MCF 10A (cell line): ENCODE measurements at regions not wholly inside any gene's neighbourhood (a gene's known extent, or its start where the extent isn't known, plus 50 kb on each side); places are given as distances from the start of the nearest gene placed in this dataset.
A peak's percentile ranks its signal among the peaks of the same experiment; 100 is the strongest.

Source experiments
- BruUV-seq: library from RNA; stranded (reverse); fragments of 400-500 nt; replicated peaks from 2 replicates; lab custom pipeline; 2021; lab: Mats Ljungman, UMichigan
- CTCF ChIA-PET: fragments of 300-600 bp; sonication (Branson Sonifier 250); formaldehyde crosslinking; extraction: SDS; loops from one replicate; lab custom pipeline; 2021; ENCODE audit warnings: antibody characterized with exemption, inconsistent platforms; lab: Yijun Ruan, JAX
- POLR2A ChIA-PET: fragments of 300-600, 350-650 bp; sonication (Branson Sonifier 250); formaldehyde crosslinking; extraction: SDS; loops from one replicate; lab custom pipeline; 2020; ENCODE audit warnings: antibody characterized with exemption, inconsistent platforms; lab: Yijun Ruan, JAX
- DNase-seq: peaks from one replicate; pipeline ENCODE4 v3.0.0-alpha.2; 2018; ENCODE audit not compliant: unreplicated experiment
- H3K27ac Mint-ChIP-seq: one replicate; pipeline ENCODE4 v1.8.0; 2022; ENCODE audit warnings: mild to moderate bottlenecking, low read depth, mixed read lengths; ENCODE audit not compliant: unreplicated experiment
- H3K27me3 Mint-ChIP-seq: one replicate; pipeline ENCODE4 v1.8.0; 2022; ENCODE audit warnings: mixed read lengths; ENCODE audit not compliant: insufficient read depth, unreplicated experiment
- H3K36me3 Mint-ChIP-seq: one replicate; pipeline ENCODE4 v1.8.0; 2022; ENCODE audit warnings: mild to moderate bottlenecking, moderate library complexity, mixed read lengths; ENCODE audit not compliant: insufficient read depth, unreplicated experiment
- H3K4me1 Mint-ChIP-seq: one replicate; pipeline ENCODE4 v1.8.0; 2022; ENCODE audit warnings: mixed read lengths; ENCODE audit not compliant: insufficient read depth, unreplicated experiment
- H3K4me3 Mint-ChIP-seq: one replicate; pipeline ENCODE4 v1.8.0; 2022; ENCODE audit warnings: mild to moderate bottlenecking, moderate library complexity, mixed read lengths; ENCODE audit not compliant: unreplicated experiment
- H3K9me3 Mint-ChIP-seq: one replicate; pipeline ENCODE4 v1.8.0; 2022; ENCODE audit warnings: mixed read lengths; ENCODE audit not compliant: unreplicated experiment
- CTCF ChIP-seq: fragments of 200-600 bp; IDR thresholded peaks from one replicate; pipeline ENCODE4 v1.8.0; 2022; ENCODE audit warnings: antibody characterized with exemption, mild to moderate bottlenecking; ENCODE audit not compliant: unreplicated experiment
- intact Hi-C: fragments of 100-400 bp; cut with micrococcal nuclease; formaldehyde crosslinking; loops from 2 replicates; pipeline ENCODE4 v1.14.1; 2022

- POLR2A ChIA-PET, result no interaction called here
- Mint-ChIP-seq H3K27me3 (no peaks in the 10 kb centered on the region), H3K4me1 (no peaks in the 10 kb centered on the region), H3K36me3 (no peaks in the 10 kb centered on the region), H3K4me3 (no peak overlapping the region), H3K27ac (no peak overlapping the region), H3K9me3 (no peaks in the 10 kb centered on the region)
- no peak for DNase-seq
- intact Hi-C loops, result no loop called here
- TF ChIP-seq CTCF, result no peak
- CTCF ChIA-PET, result no interaction called here
- BruUV-seq, result no TSS peak
Observed at GRCh38 chr1:118692143-118692542, 296.0 kb downstream of the TBX15 start.

- TF ChIP-seq CTCF, result no peak
- CTCF ChIA-PET, result no interaction called here
- H3K4me3 Mint-ChIP-seq, result no peak overlapping the region
Observed at GRCh38 chr1:118688891-118689290, 299.3 kb downstream of the TBX15 start.

GRCh38 chr1:118661769-118662320, 326.3 kb downstream of the TBX15 start:
- no peak for DNase-seq
- ChIA-PET POLR2A (interaction anchor here (0.9 kb wide), 1 partner anchor 13 kb away, joined by 4 read pairs; no protein-coding TSS in a partner anchor), CTCF (no interaction called here)
- no peaks in the 10 kb centered on the region for H3K27me3 Mint-ChIP-seq
- peaks cover 6% of the 10 kb centered on the region for H3K9me3 Mint-ChIP-seq
- no peak overlapping the region for H3K27ac Mint-ChIP-seq
- no TSS peak for BruUV-seq
- H3K4me3 Mint-ChIP-seq, result no peak overlapping the region
- intact Hi-C loops, result no loop called here
- peaks cover 9% of the 10 kb centered on the region for H3K4me1 Mint-ChIP-seq
- H3K36me3 Mint-ChIP-seq, result peaks cover 6% of the 10 kb centered on the region
- TF ChIP-seq CTCF, result no peak

More at GRCh38 chr1:118688891-118689290, 299.3 kb downstream of the TBX15 start:
- peak; percentile 14 for DNase-seq
- BruUV-seq, result no TSS peak
- H3K27ac Mint-ChIP-seq, result peak overlapping the region; percentile 32
- no peaks in the 10 kb centered on the region for H3K9me3 Mint-ChIP-seq
- intact Hi-C loops, result no loop called here
- no peaks in the 10 kb centered on the region for H3K27me3 Mint-ChIP-seq
- no peaks in the 10 kb centered on the region for H3K4me1 Mint-ChIP-seq
- no peaks in the 10 kb centered on the region for H3K36me3 Mint-ChIP-seq
- POLR2A ChIA-PET, result no interaction called here

- H3K4me1 Mint-ChIP-seq, result peaks cover 9% of the 10 kb centered on the region
- no peak for TF ChIP-seq CTCF
- POLR2A ChIA-PET, result no interaction called here
- CTCF ChIA-PET, result no interaction called here
- peaks cover 6% of the 10 kb centered on the region for H3K9me3 Mint-ChIP-seq
- H3K27ac Mint-ChIP-seq, result no peak overlapping the region
- DNase-seq, result no peak
- no TSS peak for BruUV-seq
- peaks cover 6% of the 10 kb centered on the region for H3K36me3 Mint-ChIP-seq
- intact Hi-C loops, result no loop called here
- no peak overlapping the region for H3K4me3 Mint-ChIP-seq
- H3K27me3 Mint-ChIP-seq, result no peaks in the 10 kb centered on the region
Observed at GRCh38 chr1:118660769-118661168, 327.4 kb downstream of the TBX15 start.
